ENCODE measurements at regions not wholly inside any gene's neighbourhood (a gene's known extent, or its start where the extent isn't known, plus 50 kb on each side); places are given as distances from the start of the nearest gene placed in this dataset.

- TF ChIP-seq CTCF (IDR thresholded peaks at IDR 0.05; ENCODE audit: low read length) (no peak), EZH2 (optimal IDR thresholded peaks at IDR 0.05; ENCODE audit: low read depth, low read length) (no peak), EZH2phosphoT487 (IDR thresholded peaks at IDR 0.05; ENCODE audit: low read length) (no peak)
Measured at GRCh38 chrX:85698921-85699320, 319.5 kb upstream of the POF1B start.

Measured in MM.1S (cell line).